ENCODE measurements at regions not wholly inside any gene's neighbourhood (a gene's known extent, or its start where the extent isn't known, plus 50 kb on each side); places are given as distances from the start of the nearest gene placed in this dataset.

DNA sequence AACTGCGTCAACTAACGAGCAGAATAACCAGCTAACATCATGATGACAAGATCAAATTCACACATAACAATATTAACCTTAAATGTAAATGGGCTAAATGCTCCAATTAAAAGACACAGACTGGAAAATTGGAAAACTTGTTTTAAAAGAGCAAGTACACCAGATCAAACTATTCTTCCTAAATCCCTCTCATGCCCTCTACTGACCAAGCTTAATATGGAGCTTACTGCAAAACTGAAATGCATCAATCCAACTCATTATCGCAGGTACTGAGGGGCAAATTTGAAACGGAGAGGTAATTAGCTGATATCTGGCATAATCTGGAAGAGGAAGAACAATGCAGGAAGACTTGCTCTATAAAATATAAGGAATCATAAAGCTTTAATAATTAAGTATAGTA is 1223.8 kb downstream of the NXPH1 start (continued):
- TF ChIP-seq, protein P1, sequence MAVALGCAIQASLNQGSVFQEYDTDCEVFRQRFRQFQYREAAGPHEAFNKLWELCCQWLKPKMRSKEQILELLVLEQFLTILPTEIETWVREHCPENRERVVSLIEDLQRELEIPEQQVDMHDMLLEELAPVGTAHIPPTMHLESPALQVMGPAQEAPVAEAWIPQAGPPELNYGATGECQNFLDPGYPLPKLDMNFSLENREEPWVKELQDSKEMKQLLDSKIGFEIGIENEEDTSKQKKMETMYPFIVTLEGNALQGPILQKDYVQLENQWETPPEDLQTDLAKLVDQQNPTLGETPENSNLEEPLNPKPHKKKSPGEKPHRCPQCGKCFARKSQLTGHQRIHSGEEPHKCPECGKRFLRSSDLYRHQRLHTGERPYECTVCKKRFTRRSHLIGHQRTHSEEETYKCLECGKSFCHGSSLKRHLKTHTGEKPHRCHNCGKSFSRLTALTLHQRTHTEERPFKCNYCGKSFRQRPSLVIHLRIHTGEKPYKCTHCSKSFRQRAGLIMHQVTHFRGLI (tag by site-specific recombination; IDR thresholded peaks at IDR 0.05): no peak
- no peak for TF ChIP-seq ZNF660 (tag by site-specific recombination; IDR thresholded peaks at IDR 0.05)

DNA sequence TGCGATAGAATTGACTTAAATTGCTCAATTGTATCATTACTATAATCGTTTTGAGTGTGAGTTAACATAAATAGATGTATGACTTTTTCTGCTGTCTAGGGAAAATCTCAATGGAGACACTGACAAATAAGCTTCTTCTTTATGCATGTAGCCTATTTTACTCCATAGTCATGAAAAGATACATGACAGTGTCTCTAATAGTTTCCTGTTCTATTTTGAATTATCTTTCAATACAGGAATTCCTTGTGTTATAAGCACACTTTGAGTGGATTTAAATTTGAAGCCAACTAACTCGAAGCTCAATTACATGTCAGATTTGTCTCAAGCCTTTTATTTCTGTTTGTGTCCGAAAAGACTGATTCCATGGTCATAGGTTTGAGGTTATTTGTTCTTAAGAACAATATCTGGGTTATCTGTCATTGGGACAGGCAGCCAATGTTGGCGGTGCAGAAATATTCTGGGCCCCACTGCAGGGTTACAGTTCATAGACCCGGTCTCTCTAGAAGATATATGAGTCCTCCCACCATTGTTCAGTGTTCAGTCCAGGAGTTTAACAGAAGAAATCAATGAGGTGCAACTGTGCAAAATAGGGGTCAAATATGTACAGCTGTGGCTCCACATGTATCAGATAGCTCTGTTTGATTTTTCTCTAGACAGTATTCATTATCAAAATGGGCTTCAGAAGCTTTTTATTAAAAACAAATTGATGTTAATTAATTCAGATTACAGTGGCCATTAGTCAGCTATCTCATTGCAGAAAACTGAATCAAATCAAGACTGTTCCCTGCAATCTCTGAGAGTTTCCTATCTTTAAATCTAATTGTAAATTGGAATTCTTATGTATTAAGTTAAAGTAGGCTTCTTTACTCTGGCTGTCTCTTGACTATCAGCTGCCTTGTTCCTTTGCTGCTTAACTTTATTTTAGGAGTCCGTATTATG is 1238.8 kb downstream of the NXPH1 start:
- no peaks in the 10 kb centered on the region for H3K4me1 ChIP-seq (ENCODE audit: control insufficient read depth, insufficient read depth, low read length)
- TF ChIP-seq ZNF529 (tag by site-specific recombination; IDR thresholded peaks at IDR 0.05; ENCODE audit: insufficient replicate concordance) (no peak), ZNF629 (tag by site-specific recombination; IDR thresholded peaks at IDR 0.05) (no peak), MEIS1 (CRISPR knock-in tag; IDR thresholded peaks at IDR 0.05; ENCODE audit: borderline replicate concordance) (no peak), ZNF426 (tag by site-specific recombination; IDR thresholded peaks at IDR 0.05) (no peak), ZNF600 (tag by site-specific recombination; IDR thresholded peaks at IDR 0.05) (no peak), ZNF660 (tag by site-specific recombination; IDR thresholded peaks at IDR 0.05) (no peak), ZNF596 (tag by site-specific recombination; IDR thresholded peaks at IDR 0.05) (no peak), WT1 (tag by site-specific recombination; IDR thresholded peaks at IDR 0.05) (no peak), ZNF391 (tag by site-specific recombination; IDR thresholded peaks at IDR 0.05; ENCODE audit: borderline replicate concordance, low read depth) (no peak), ZNF140 (tag by site-specific recombination; IDR thresholded peaks at IDR 0.05) (no peak), ZNF169 (tag by site-specific recombination; IDR thresholded peaks at IDR 0.05) (no peak)
- TF ChIP-seq, protein P2, sequence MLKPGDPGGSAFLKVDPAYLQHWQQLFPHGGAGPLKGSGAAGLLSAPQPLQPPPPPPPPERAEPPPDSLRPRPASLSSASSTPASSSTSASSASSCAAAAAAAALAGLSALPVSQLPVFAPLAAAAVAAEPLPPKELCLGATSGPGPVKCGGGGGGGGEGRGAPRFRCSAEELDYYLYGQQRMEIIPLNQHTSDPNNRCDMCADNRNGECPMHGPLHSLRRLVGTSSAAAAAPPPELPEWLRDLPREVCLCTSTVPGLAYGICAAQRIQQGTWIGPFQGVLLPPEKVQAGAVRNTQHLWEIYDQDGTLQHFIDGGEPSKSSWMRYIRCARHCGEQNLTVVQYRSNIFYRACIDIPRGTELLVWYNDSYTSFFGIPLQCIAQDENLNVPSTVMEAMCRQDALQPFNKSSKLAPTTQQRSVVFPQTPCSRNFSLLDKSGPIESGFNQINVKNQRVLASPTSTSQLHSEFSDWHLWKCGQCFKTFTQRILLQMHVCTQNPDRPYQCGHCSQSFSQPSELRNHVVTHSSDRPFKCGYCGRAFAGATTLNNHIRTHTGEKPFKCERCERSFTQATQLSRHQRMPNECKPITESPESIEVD (tag by site-specific recombination; IDR thresholded peaks at IDR 0.05): no peak
- TF ChIP-seq, protein P3, sequence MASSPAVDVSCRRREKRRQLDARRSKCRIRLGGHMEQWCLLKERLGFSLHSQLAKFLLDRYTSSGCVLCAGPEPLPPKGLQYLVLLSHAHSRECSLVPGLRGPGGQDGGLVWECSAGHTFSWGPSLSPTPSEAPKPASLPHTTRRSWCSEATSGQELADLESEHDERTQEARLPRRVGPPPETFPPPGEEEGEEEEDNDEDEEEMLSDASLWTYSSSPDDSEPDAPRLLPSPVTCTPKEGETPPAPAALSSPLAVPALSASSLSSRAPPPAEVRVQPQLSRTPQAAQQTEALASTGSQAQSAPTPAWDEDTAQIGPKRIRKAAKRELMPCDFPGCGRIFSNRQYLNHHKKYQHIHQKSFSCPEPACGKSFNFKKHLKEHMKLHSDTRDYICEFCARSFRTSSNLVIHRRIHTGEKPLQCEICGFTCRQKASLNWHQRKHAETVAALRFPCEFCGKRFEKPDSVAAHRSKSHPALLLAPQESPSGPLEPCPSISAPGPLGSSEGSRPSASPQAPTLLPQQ (tag by site-specific recombination; IDR thresholded peaks at IDR 0.05): no peak
- H3K27ac ChIP-seq (ENCODE audit: extremely low read depth, low read depth, low read length): no peak overlapping the region
- CTCF ChIA-PET: interaction anchor here (0.6 kb wide), 1 partner anchor 1377 kb away, joined by 3 read pairs; no protein-coding TSS in a partner anchor
- no peaks in the 10 kb centered on the region for H3K36me3 ChIP-seq (ENCODE audit: control insufficient read depth in 2 of 2, insufficient read depth in 1 of 2, low read length in 2 of 2)
- no peaks in the 10 kb centered on the region for H3K9me3 ChIP-seq (ENCODE audit: control insufficient read depth, insufficient read depth, low read depth, low read length)
- no peak overlapping the region for H3K4me3 ChIP-seq (ENCODE audit: low read depth, low read length)
- POLR2A ChIA-PET: no interaction called here

DNA sequence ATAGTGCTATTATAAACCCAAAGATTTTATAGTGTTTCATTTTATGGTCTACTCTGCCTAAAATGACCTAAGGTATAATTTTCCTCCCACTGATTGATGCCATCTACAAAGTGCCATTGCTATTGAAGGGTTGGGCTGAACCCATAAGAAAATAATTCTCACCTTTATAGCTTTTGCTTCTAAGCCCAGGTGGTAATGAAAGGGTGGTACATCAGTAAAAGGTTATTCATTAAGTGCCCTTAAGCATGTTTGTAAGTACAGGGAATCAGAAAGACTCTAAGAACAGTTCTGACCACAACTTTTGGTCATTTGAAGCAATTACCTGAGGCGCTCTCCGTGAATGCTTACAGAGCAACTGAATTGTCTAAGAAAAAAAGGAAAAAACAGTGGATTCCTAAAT is 1247.3 kb downstream of the NXPH1 start:
- Histone ChIP-seq H3K27ac (ENCODE audit: extremely low read depth, low read depth, low read length) (no peak overlapping the region), H3K36me3 (ENCODE audit: control insufficient read depth in 2 of 2, insufficient read depth in 1 of 2, low read length in 2 of 2) (no peaks in the 10 kb centered on the region), H3K4me1 (ENCODE audit: control insufficient read depth, insufficient read depth, low read length) (no peaks in the 10 kb centered on the region), H3K9me3 (ENCODE audit: control insufficient read depth, insufficient read depth, low read depth, low read length) (no peaks in the 10 kb centered on the region), H3K4me3 (ENCODE audit: low read depth, low read length) (no peak overlapping the region)
- POLR2A ChIA-PET: no interaction called here
- CTCF ChIA-PET: no interaction called here
- TF ChIP-seq, protein P4, sequence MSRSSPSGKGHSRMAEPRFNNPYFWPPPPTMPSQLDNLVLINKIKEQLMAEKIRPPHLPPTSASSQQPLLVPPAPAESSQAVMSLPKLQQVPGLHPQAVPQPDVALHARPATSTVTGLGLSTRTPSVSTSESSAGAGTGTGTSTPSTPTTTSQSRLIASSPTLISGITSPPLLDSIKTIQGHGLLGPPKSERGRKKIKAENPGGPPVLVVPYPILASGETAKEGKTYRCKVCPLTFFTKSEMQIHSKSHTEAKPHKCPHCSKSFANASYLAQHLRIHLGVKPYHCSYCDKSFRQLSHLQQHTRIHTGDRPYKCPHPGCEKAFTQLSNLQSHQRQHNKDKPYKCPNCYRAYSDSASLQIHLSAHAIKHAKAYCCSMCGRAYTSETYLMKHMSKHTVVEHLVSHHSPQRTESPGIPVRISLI (tag by site-specific recombination; IDR thresholded peaks at IDR 0.05): no peak
- TF ChIP-seq KLF16 (tag by site-specific recombination; IDR thresholded peaks at IDR 0.05): no peak
- TF ChIP-seq, protein P5, sequence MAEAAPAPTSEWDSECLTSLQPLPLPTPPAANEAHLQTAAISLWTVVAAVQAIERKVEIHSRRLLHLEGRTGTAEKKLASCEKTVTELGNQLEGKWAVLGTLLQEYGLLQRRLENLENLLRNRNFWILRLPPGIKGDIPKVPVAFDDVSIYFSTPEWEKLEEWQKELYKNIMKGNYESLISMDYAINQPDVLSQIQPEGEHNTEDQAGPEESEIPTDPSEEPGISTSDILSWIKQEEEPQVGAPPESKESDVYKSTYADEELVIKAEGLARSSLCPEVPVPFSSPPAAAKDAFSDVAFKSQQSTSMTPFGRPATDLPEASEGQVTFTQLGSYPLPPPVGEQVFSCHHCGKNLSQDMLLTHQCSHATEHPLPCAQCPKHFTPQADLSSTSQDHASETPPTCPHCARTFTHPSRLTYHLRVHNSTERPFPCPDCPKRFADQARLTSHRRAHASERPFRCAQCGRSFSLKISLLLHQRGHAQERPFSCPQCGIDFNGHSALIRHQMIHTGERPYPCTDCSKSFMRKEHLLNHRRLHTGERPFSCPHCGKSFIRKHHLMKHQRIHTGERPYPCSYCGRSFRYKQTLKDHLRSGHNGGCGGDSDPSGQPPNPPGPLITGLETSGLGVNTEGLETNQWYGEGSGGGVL (tag by site-specific recombination; IDR thresholded peaks at IDR 0.05): no peak
- TF ChIP-seq SP7 (tag by site-specific recombination; IDR thresholded peaks at IDR 0.05): no peak
- TF ChIP-seq ZNF707 (tag by site-specific recombination; IDR thresholded peaks at IDR 0.05): no peak
- TF ChIP-seq ZNF560 (tag by site-specific recombination; IDR thresholded peaks at IDR 0.05; ENCODE audit: borderline replicate concordance): no peak
- TF ChIP-seq, protein P1 (tag by site-specific recombination; IDR thresholded peaks at IDR 0.05): no peak
- no peak for TF ChIP-seq ZNF324 (tag by site-specific recombination; IDR thresholded peaks at IDR 0.05)
- no peak for TF ChIP-seq MZF1 (tag by site-specific recombination; IDR thresholded peaks at IDR 0.05; ENCODE audit: borderline replicate concordance)
- no peak for TF ChIP-seq ZFP37 (tag by site-specific recombination; IDR thresholded peaks at IDR 0.05)
- no peak for TF ChIP-seq ZNF140 (tag by site-specific recombination; IDR thresholded peaks at IDR 0.05)

Measured in HEK293 (cell line).